ENCODE measurements at regions not wholly inside any gene's neighbourhood (a gene's known extent, or its start where the extent isn't known, plus 50 kb on each side); places are given as distances from the start of the nearest gene placed in this dataset.
A peak's percentile ranks its signal among the peaks of the same experiment; 100 is the strongest.

DNA sequence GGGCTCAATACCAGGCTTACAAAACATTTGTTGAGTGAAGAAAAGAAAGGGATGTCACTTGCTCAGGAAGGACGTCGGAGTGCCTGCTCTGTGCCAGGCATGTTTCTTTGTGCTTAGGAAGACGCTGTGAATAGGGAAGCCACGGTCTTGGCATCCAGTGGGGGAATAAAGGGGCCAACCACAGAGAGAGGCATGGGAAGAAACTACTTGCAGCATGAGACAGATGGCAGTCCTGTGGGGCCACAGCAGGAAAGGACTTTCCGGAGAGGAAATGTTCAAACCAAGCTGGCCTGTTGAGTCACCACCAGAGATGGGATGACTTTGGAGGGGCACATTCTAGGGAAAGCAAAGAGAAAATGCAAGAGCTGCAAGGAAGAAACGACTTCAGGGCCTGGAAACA is 173.2 kb downstream of the CDH26 start:
- in situ Hi-C loops (cut with HindIII; ENCODE audit: low sequenced_read_pairs) = no loop called here
- no peak overlapping the region for H3K4me3 ChIP-seq (ENCODE audit: low read depth, low read length)
- no peak for DNase-seq (ENCODE audit: low read depth, low spot score)
- TF ChIP-seq, protein P1, sequence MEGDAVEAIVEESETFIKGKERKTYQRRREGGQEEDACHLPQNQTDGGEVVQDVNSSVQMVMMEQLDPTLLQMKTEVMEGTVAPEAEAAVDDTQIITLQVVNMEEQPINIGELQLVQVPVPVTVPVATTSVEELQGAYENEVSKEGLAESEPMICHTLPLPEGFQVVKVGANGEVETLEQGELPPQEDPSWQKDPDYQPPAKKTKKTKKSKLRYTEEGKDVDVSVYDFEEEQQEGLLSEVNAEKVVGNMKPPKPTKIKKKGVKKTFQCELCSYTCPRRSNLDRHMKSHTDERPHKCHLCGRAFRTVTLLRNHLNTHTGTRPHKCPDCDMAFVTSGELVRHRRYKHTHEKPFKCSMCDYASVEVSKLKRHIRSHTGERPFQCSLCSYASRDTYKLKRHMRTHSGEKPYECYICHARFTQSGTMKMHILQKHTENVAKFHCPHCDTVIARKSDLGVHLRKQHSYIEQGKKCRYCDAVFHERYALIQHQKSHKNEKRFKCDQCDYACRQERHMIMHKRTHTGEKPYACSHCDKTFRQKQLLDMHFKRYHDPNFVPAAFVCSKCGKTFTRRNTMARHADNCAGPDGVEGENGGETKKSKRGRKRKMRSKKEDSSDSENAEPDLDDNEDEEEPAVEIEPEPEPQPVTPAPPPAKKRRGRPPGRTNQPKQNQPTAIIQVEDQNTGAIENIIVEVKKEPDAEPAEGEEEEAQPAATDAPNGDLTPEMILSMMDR (IDR thresholded peaks at IDR 0.05; ENCODE audit: low read depth, low read length) = no peak

DNA sequence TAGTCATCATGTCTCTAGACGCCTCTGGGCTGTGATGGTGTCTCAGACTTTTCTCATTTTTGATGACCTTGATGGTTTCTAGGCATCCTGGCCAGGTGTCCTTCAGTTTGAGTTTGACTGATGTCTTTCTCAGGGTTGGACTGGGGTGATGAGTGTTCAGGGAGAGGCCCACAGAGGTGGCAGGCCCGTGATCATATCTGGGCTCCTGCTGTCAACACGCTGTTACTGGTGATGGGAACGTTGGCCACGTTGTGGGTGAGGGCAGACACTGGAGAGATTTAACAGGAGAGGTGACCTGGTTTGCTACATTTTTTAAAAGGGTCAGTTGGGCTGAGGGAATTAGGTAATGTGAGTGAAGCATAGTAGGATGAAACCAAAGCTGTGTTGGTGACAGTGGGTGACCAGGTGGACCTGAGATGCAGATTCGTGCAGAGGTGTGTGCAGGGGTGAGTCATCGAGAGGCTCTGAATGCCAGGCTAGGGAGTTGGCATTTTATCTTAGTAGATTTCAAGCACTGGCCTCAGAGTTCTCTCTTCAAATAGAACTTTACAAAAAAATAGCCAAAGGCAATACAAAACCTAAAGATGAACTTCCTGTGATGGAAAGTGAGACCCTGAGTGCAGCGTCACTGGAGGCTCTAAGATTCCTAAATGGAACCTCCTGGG is 174.1 kb downstream of the CDH26 start:
- TF ChIP-seq, protein P1 (IDR thresholded peaks at IDR 0.05; ENCODE audit: low read depth, low read length) = no peak
- no peak for DNase-seq (ENCODE audit: low read depth, low spot score)
- H3K4me3 ChIP-seq (ENCODE audit: low read depth, low read length) = no peak overlapping the region
- in situ Hi-C loops (cut with HindIII; ENCODE audit: low sequenced_read_pairs) = no loop called here

DNA sequence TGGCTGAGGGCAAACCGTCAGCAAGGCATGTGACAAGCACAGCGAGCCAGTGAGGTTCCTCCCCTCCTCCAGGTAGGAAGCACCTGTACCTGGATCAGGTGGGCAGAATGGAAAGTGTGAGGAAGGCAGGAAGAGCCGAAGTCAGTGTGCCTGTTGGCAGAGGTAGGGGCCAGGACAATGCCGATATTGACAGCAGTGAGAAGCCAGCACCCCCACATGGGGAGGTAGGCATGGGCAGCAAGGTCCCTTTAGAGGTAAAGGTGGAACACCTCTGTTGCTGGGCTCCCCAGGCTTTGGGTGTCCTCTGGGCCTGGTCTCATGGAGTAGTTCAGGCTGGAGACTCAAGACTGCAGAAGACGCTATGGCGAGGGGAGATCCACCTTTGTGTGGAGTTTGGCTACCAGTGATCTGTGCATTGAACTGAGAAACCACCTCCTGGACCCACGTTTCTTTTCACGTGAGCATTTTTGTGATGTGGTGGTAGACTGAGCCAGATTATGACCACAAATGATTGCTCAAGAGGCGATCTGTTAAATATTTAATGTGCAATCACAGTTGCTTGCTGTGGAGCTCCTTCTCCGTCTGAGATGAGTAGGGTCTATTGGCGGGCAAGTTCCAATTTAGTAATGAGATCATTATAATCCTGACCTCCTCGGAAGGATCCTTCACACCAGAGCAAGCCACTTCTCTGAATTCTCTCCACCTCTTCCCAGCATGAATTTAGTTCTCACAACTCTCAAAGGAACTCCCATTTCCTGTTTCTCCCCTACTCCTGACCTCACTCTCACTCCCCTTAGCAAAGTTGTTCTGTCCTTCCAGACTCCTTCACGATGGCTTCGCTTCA is 174.8 kb downstream of the CDH26 start:
- in situ Hi-C loops (cut with HindIII; ENCODE audit: low sequenced_read_pairs) = no loop called here
- no peak for DNase-seq (ENCODE audit: low read depth, low spot score)

DNA sequence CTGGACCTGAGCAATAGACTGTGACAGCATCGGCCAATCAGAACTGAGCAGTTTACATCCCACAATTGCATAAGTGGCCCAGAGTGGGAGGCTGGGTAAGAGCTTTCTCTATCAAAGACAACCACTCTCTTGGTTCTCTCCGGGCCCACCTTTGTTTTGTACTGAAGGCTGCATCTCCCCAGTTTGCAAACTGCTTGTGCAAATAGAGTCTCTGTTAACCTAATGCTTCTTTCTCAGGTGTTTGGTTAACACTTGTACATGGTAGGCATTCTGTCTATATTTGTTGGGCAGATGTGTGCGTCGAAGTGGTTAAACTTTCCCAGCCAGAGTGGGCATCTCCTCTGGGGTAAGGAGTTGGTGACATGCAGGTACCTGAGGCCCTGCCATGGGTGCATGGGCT is 177.1 kb downstream of the CDH26 start:
- H3K4me3 ChIP-seq (ENCODE audit: low read depth, low read length) = no peak overlapping the region
- DNase-seq (ENCODE audit: low read depth, low spot score) = no peak
- in situ Hi-C loops (cut with HindIII; ENCODE audit: low sequenced_read_pairs) = no loop called here
- TF ChIP-seq, protein P1 (IDR thresholded peaks at IDR 0.05; ENCODE audit: low read depth, low read length) = no peak

More for the DNA sequence above, 174.8 kb downstream of the CDH26 start:
- TF ChIP-seq, protein P1 (IDR thresholded peaks at IDR 0.05; ENCODE audit: low read depth, low read length) = no peak
- H3K4me3 ChIP-seq (ENCODE audit: low read depth, low read length) = no peak overlapping the region

DNA sequence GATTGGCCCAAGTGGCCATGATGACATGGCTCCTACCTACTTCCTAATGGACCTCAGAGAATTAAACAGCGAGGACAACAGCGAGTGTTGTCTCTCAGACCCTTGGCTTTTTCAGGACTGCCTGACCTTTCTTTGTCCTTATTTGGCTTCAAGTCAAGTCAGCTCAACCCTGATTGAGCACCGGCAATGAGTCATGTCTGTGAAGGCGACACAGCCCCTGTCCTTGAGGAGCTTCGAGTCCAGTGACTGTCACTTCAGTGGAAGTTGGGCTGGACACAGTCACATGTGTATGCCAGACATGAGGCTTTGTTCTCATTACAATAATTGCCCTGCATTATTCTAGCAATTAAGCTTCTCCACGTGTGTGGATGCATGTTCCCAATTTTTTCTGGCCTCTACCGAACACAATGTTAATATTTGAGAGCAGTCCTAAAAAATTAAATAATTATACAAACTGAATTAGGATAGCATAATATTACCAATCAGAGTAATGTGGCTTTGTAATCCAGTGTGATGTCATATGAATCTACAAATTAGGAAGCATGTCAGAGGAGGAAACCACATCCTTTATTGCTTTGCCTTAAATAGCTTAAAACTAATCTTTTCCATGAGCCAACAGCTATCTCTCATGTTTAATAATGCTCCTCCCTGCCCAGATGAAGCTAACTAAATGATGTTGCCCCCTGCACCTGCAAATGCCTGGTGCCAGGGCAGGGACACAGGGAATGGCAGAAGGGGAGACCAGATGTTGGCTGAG is 178.6 kb downstream of the CDH26 start:
- TF ChIP-seq, protein P1 (IDR thresholded peaks at IDR 0.05; ENCODE audit: low read depth, low read length) = no peak
- H3K4me3 ChIP-seq (ENCODE audit: low read depth, low read length) = no peak overlapping the region
- in situ Hi-C loops (cut with HindIII; ENCODE audit: low sequenced_read_pairs) = no loop called here
- DNase-seq (ENCODE audit: low read depth, low spot score) = no peak

DNA sequence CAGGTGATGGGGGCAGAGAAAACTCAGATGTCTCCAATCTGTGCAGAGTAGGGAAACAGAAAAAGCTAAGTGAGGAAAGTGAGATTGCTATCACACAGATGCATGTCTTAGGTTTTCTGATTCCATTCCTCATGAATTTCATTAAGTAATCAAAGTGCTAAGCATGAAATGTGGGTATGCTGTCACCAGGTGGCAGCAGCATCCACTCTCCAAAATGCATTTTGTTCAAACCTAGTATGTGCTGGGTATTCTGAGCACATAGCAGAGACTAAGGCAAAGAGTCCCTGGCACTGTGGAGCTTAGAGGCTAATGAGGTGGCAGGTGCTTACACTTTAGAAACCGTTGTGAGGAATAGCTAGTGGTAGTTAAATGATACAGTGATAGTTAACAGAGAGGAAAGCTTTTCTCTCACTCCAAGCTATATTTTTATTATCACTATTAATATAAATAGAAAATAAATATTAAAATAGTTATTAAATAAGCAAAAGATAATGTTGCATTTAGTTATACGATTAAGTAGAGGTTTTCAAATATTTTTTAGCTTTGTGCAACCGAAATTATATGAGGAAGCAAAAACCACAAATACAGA is 179.5 kb downstream of the CDH26 start:
- in situ Hi-C loops (cut with HindIII; ENCODE audit: low sequenced_read_pairs) = no loop called here
- TF ChIP-seq, protein P1 (IDR thresholded peaks at IDR 0.05; ENCODE audit: low read depth, low read length) = peak; percentile 48
- peak; percentile 24 for DNase-seq (ENCODE audit: low read depth, low spot score)
- peak overlapping the region; percentile 46 for H3K4me3 ChIP-seq (ENCODE audit: low read depth, low read length)
